Esophagus muscularis mucosa (tissue), 3 donors: ENCODE measurements at regions not wholly inside any gene's neighbourhood (a gene's known extent, or its start where the extent isn't known, plus 50 kb on each side); places are given as distances from the start of the nearest gene placed in this dataset.

Source experiments
- POLR2A ChIP-seq: fragments of 450-650 bp; IDR thresholded peaks from one replicate; pipeline ENCODE4 v1.6.1; 2017; ENCODE audit warnings: antibody characterized with exemption, moderate library complexity, mild to moderate bottlenecking, low read depth
- POLR2AphosphoS5 ChIP-seq, 2 donors: sonication (generic); formaldehyde crosslinking; IDR thresholded peaks; one replicate each; pipeline ENCODE4 v1.6.1; 2017; ENCODE audit warnings: antibody characterized with exemption in 2 of 2
- TF ChIP-seq, protein P1 (sequence below), 3 experiments: fragments of 200-600 bp in 2 of 3; fragments of 450-650 bp in 1 of 3; sonication (generic) in 2 of 3; IDR thresholded peaks; one replicate each; pipeline ENCODE4 v1.5.1; 2017 to 2019; ENCODE audit warnings: antibody characterized with exemption in 3 of 3, mild to moderate bottlenecking in 2 of 3, moderate library complexity in 1 of 3

DNA sequence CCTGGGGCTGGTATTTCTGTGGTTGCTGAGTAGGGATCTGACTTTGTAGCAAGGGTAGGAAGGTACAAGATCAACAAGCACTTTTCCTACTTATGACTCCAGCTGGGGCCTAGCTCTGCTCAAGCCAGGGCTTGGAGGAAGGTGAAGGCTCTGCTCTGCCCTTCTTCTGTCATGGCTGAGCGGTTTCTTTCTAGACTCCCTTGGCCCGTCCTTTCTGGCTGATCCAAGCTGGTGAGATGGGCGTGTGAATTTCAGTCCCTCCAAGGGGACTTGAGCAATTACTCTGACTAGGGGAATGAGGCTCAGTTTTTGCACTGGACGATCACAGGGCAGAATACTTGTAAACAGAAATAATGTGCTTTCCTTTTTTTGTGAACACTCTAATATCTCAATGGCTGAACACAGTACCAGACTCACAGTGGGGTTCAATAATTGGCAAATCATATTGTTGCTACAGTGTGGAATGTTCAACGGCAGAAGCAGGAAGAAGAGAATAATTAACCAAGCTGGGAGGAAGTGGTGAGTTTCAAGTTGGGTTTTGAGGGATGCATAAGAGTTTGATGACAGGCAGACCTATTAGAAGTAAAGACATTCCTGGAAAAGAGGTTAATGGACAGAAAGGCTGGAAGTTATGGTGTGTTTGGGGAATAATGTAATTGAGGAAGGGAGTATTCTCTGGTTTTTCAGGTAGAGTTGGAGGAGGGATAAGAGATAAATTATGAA is 507.6 kb downstream of the MIAT start:
- TF ChIP-seq, protein P1, sequence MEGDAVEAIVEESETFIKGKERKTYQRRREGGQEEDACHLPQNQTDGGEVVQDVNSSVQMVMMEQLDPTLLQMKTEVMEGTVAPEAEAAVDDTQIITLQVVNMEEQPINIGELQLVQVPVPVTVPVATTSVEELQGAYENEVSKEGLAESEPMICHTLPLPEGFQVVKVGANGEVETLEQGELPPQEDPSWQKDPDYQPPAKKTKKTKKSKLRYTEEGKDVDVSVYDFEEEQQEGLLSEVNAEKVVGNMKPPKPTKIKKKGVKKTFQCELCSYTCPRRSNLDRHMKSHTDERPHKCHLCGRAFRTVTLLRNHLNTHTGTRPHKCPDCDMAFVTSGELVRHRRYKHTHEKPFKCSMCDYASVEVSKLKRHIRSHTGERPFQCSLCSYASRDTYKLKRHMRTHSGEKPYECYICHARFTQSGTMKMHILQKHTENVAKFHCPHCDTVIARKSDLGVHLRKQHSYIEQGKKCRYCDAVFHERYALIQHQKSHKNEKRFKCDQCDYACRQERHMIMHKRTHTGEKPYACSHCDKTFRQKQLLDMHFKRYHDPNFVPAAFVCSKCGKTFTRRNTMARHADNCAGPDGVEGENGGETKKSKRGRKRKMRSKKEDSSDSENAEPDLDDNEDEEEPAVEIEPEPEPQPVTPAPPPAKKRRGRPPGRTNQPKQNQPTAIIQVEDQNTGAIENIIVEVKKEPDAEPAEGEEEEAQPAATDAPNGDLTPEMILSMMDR (IDR thresholded peaks at IDR 0.05), result no peak
- TF ChIP-seq POLR2A, result no peak
- no peak for TF ChIP-seq POLR2AphosphoS5 (IDR thresholded peaks at IDR 0.05)
